Lower leg skin (tissue), 3 donors: ENCODE measurements at regions not wholly inside any gene's neighbourhood (a gene's known extent, or its start where the extent isn't known, plus 50 kb on each side); places are given as distances from the start of the nearest gene placed in this dataset.

Experiments
- POLR2A ChIP-seq, 2 donors: fragments of 450-650 bp; IDR thresholded peaks; one replicate each; pipeline ENCODE4 v1.6.1; 2016 to 2017; ENCODE audit warnings: antibody characterized with exemption in 2 of 2, mild to moderate bottlenecking in 1 of 2, moderate library complexity in 1 of 2
- TF ChIP-seq, protein P1 (sequence below), 3 donors: fragments of 450-650 bp; IDR thresholded peaks; one replicate each; pipeline ENCODE4 v1.5.1; 2016; ENCODE audit warnings: antibody characterized with exemption in 3 of 3, mild to moderate bottlenecking in 3 of 3, moderate library complexity in 2 of 3

DNA sequence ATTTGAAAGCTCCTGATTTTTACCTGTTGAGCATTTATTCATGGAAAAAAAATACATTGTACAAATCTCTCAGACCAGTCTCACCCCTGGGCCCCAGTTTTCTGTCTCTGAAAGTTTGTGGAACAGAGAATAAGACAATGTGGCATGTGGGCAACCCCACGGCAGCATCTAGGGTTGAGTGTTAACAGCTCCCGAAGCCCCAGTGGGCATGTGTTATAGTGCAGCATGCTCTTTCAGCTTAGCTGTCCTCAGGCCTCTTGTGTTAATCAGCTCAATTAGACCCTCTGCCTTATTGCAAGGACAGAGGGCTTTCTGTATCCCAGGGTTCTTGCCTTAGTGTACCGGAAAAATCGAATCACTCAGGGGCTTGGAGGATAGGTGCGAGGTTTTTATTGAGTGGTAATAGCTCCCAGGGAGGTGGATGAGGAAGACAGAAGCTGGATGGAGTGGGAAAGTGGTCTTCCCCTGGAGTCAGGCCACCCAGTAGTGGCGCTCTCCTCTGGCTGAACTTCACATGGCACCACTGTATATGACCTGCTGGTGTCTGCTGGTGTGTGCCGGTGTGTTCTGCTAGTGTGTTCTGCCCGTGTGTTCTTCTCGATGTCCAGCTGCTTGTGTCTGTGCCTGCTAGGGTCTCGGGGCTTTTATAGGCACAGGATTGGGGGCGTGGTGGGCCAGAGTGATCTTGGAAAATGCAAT lies 382.8 kb downstream of the EPM2A start:
- TF ChIP-seq, protein P1, sequence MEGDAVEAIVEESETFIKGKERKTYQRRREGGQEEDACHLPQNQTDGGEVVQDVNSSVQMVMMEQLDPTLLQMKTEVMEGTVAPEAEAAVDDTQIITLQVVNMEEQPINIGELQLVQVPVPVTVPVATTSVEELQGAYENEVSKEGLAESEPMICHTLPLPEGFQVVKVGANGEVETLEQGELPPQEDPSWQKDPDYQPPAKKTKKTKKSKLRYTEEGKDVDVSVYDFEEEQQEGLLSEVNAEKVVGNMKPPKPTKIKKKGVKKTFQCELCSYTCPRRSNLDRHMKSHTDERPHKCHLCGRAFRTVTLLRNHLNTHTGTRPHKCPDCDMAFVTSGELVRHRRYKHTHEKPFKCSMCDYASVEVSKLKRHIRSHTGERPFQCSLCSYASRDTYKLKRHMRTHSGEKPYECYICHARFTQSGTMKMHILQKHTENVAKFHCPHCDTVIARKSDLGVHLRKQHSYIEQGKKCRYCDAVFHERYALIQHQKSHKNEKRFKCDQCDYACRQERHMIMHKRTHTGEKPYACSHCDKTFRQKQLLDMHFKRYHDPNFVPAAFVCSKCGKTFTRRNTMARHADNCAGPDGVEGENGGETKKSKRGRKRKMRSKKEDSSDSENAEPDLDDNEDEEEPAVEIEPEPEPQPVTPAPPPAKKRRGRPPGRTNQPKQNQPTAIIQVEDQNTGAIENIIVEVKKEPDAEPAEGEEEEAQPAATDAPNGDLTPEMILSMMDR (IDR thresholded peaks at IDR 0.05), result no peak
- no peak for TF ChIP-seq POLR2A (IDR thresholded peaks at IDR 0.05)
